Activated CD4-positive, alpha-beta T cell treated with anti-CD3 and anti-CD28 coated beads, Interleukin-2, Interleukin-4, amounts not matched to agents 100 ng/mL and 50 ng/mL, durations not matched to agents 16 hours and 8 hours (primary cell): ENCODE measurements at regions not wholly inside any gene's neighbourhood (a gene's known extent, or its start where the extent isn't known, plus 50 kb on each side); places are given as distances from the start of the nearest gene placed in this dataset.
A peak's percentile ranks its signal among the peaks of the same experiment; 100 is the strongest.
"Not testable (repeated sequence)": the region's sequence is repeated elsewhere in the genome, so short reads cannot be mapped to it uniquely, and the experiment has no call there.

Experiments used
- DNase-seq: peaks from one replicate; pipeline ENCODE4 v3.0.0-alpha.2; 2020; ENCODE audit warnings: low spot score

GRCh38 chr6:68575765-68576439, 59.2 kb upstream of the ADGRB3 start:
- DNase-seq, result no peak

DNA sequence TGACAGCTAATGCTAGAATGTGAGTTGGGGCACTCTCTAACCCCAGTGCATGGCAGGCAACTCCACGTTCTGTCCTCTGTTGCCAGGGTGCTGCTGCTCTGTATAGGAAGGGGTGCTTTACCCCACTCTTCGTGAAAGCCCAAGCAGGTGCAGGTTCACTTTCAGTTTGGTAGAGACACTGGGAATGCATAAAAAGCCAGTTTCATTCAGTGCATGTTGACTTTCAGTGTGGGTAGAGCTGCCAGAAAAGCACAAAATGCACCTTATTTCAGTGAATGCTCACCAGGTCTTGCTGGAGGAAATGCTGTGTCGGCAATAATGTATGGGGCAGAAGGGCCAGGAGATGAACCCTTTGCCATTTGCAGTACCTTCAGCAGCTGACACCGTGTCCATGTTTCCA, 62.1 kb upstream of the ADGRB3 start:
- DNase-seq, result no peak

- DNase-seq, result peak; percentile 30
Observed at GRCh38 chr6:68572525-68572924, 62.6 kb upstream of the ADGRB3 start.

DNA sequence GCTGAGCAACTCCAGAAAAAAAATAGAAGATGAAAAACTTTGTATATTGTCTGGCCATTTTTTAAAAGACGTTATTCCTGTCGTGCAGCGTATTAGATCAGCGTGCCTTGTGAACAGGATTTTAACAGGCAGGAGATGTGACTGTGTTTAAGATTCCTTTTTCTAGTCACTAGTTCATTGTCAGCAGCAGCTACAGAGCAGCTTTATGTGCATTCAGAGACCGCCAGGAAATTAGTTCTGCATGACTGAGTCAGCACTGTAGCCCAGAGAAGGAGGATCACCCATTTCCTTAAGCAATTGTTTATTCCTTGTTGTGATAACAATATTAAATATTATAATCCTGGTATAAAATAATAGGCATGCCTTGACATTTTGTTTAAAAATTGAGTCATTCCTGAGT, 75.4 kb upstream of the ADGRB3 start:
- DNase-seq, result no peak

- DNase-seq, result no peak
Observed at GRCh38 chr6:68559070-68559469, 76.0 kb upstream of the ADGRB3 start.

- no peak for DNase-seq
Observed at GRCh38 chr6:68546620-68547019, 88.5 kb upstream of the ADGRB3 start.

GRCh38 chr6:68544450-68544849, 90.6 kb upstream of the ADGRB3 start:
- no peak for DNase-seq

DNA sequence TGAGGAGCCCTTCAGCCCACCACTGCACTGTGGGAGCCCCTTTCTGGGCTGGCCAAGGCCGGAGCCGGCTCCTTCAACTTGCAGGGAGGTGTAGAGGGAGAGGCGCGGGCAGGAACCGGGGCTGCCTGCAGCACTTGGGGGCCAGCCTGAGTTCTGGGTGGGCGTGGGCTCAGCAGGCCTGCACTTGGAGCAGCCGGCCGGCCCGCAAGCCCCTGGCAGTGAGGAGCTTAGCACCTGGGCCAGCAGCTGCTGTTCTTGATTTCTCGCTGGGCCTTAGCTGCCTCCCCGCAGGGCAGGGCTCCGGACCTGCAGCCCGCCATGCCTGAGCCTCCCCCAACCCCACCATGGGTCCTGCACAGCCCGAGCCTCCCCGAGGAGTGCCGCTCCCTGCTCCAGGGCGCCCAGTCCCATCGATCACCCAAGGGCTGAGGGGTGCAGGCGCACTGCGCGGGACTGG, 101.7 kb upstream of the ADGRB3 start:
- DNase-seq, result no peak

DNA sequence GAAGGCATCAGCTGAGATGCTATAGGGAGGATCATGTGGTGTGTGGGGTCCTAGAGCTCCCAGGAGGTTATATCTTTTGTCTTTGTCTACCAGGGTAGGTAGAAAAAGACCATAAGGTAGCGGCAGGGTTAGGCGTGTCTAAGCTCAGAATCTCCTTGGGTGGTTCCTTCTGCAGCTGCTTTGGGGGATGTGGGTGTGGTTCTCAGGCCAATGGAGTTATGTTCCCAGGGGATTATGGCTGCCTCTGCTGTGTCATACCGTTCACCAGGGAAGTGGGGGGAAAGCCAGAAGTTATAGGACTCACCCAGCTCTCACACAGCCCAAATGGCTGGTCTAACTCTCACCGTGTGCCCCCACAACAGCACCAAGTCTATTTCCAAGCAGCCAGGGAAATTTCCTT, 107.4 kb upstream of the ADGRB3 start:
- DNase-seq, result no peak

GRCh38 chr6:68506911-68507310, 128.2 kb upstream of the ADGRB3 start:
- DNase-seq, result no peak

DNA sequence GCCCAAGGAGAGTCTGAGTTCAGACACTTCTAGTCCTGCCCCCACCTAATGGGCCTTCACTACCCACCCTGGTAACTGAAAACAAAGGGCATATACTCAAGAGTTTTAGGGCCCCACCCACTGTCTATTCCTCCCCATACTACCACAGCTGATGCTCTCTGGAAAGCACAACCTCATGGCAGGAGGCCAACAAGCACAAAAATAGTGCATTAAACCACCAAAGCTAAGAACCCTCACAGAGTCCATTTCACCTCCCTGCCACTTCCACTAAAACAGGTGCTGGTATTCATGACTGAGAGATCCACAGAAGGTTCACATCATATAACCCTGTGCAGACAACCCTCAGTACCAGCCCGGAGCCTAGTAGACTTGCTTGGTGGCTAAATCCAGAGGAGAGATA, 132.1 kb upstream of the ADGRB3 start:
- no peak for DNase-seq

- DNase-seq, result no peak
Observed at GRCh38 chr6:68497927-68498326, 137.2 kb upstream of the ADGRB3 start.

DNA sequence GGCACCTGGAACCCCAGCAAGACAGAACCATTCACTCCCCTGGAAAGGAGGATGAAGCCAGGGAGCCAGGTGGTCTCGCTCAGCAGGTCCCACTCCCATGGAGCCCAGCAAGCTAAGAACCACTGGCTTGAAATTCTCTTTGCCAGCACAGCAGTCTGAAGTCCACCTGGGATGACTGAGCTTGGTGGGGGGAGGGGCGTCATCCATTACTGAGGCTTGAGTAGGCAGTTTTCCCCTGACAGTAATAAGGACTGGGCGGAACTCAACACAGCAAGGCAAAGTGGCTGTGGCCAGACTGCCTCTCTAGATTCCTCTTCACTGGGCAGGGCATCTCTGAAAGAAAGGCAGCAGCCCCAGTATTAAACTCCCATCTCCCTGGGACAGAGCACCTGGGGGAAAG, 140.2 kb upstream of the ADGRB3 start:
- DNase-seq, result not testable (repeated sequence)

DNA sequence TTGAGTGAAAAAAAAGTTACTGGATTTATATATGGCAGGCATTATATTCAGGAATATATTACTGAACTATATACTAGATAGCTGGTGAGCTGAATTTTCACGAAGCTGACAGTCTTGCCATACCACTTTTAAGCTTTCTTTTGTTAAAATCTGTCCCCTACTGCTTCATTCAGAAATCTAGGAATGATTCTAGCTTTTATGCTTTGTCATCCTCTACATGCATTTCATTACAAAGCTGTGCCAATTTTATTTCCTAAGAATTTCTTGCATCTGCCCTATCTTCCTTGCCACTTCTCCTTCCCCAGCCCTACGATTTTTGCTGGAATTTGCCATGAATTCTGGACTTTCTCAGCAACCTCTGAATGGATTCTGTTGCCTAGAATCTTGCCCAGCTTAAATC, 158.5 kb upstream of the ADGRB3 start:
- no peak for DNase-seq

GRCh38 chr6:68473433-68474210, 161.5 kb upstream of the ADGRB3 start:
- DNase-seq, result no peak

DNA sequence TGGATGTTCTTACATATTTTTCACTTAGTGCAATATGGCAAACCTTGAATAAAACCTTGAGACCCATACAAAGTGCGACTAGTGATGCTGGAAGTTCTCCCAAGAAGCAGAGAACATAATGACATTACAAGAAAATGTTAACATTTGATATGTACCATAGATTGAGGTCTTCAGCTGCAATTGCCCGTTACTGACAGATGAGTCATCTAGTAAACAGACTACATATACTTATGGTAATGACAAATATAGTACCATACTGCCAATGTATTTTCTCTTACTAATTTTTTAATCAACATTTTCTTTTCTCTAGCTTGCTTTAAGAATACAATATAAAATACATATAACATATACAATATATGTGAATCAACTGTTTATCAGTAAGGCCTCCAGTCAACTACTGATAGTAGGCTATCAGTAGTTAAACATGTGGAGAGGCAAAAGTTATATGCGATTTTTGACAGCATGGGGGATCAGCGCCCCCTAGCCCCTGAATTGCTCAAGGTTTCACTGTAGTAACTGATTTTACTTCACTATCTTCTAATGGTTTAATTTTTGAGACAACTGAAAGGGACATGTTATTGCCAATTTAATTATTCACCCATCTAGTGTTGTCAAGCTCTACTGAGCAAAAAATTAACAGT, 166.7 kb upstream of the ADGRB3 start:
- DNase-seq, result no peak

GRCh38 chr6:68458447-68458846, 176.6 kb upstream of the ADGRB3 start:
- DNase-seq, result no peak

DNA sequence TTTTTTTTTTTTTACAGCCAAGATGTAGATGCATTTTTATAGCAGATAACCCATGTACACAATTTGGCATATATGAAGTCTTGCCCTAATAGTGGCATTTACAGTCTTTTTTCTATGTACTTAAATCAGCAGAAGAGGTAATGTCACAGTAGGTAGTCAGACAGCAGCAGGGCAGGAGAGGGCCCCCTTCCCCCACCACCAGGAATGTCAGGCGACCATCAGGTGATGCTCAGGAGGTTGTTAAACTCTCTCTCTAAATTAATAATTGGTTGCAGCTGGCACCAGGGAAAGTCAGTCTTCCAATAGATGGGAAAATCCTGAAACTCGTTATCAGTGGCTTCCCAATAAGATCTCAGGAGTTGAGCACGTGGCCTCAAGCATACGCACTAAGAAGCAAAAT, 188.0 kb upstream of the ADGRB3 start:
- no peak for DNase-seq

DNA sequence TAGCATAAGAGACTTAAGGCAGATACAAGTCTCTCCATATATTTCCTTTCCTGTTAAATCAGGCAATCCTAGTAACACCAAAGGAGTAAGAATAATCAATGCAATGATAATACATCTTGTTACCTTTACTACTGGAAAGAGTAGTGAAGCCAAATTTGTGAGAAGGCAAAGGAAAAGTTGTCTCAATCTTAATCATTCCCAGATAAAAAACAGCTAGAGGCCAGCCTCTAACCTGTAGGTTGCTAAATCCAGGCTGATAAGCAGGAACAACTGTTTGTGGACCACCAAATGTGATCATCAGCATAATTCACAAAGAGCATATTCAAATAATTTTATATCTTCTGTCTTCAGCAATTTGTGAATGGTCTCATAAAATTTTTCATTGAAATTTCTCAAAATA, 189.2 kb upstream of the ADGRB3 start:
- DNase-seq, result no peak

- DNase-seq, result no peak
Observed at GRCh38 chr6:68443704-68444103, 191.4 kb upstream of the ADGRB3 start.

- DNase-seq, result no peak
Observed at GRCh38 chr6:68427630-68428029, 207.5 kb upstream of the ADGRB3 start.

GRCh38 chr6:68410021-68410420, 225.1 kb upstream of the ADGRB3 start:
- no peak for DNase-seq

DNA sequence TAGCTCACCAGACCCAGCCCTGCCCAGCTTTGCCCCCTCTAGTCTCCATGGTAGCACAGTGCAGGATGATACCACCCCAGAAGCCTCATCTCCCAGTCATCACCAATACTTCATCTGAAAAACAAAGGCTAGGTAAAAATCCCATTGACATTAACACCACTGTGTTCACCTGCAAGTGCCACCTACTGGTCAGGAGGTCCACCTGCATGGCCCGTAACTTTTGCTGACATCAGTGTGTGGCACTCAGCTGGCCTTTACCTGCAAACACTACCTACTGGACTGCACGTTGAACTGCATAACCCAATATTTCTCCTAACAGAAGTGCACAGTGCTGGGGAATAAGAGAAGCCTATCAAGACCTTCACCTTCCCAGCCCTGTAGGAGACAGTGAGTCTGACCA, 234.7 kb upstream of the ADGRB3 start:
- DNase-seq, result peak; percentile 2
